HEK293 (cell line): ENCODE measurements at regions not wholly inside any gene's neighbourhood (a gene's known extent, or its start where the extent isn't known, plus 50 kb on each side); places are given as distances from the start of the nearest gene placed in this dataset.

Source experiments
- GLI4 ChIP-seq: fragments of 450-650 bp; formaldehyde crosslinking; IDR thresholded peaks from 2 replicates; pipeline ENCODE4 v1.5.1; 2016; ENCODE audit warnings: missing biosample characterization, missing genetic modification characterization
- MYNN ChIP-seq: fragments of 450-650 bp; formaldehyde crosslinking; IDR thresholded peaks from 2 replicates; pipeline ENCODE4 v1.5.1; 2016; ENCODE audit warnings: missing biosample characterization, missing genetic modification characterization, borderline replicate concordance
- ZNF121 ChIP-seq: fragments of 450-650 bp; formaldehyde crosslinking; IDR thresholded peaks from 2 replicates; pipeline ENCODE4 v1.5.1; 2016; ENCODE audit warnings: missing biosample characterization, missing genetic modification characterization
- ZNF157 ChIP-seq: fragments of 450-650 bp; formaldehyde crosslinking; IDR thresholded peaks from 2 replicates; pipeline ENCODE4 v1.5.1; 2016; ENCODE audit warnings: missing biosample characterization, missing genetic modification characterization
- ZNF548 ChIP-seq: fragments of 450-650 bp; formaldehyde crosslinking; IDR thresholded peaks from 2 replicates; pipeline ENCODE4 v1.5.1; 2016; ENCODE audit warnings: missing biosample characterization, missing genetic modification characterization
- ZNF626 ChIP-seq: fragments of 450-650 bp; sonication (Bioruptor Pico); formaldehyde crosslinking; IDR thresholded peaks from 2 replicates; pipeline ENCODE4 v1.5.1; 2018; ENCODE audit warnings: missing biosample characterization, missing genetic modification characterization, inconsistent platforms
- TF ChIP-seq, protein P1 (sequence below): fragments of 450-650 bp; formaldehyde crosslinking; IDR thresholded peaks from 2 replicates; pipeline ENCODE4 v1.5.1; 2016; ENCODE audit warnings: missing biosample characterization, missing genetic modification characterization
- TF ChIP-seq, protein P2 (sequence below): fragments of 450-650 bp; formaldehyde crosslinking; IDR thresholded peaks from 2 replicates; pipeline ENCODE4 v1.5.1; 2016; ENCODE audit warnings: missing biosample characterization, missing genetic modification characterization

DNA sequence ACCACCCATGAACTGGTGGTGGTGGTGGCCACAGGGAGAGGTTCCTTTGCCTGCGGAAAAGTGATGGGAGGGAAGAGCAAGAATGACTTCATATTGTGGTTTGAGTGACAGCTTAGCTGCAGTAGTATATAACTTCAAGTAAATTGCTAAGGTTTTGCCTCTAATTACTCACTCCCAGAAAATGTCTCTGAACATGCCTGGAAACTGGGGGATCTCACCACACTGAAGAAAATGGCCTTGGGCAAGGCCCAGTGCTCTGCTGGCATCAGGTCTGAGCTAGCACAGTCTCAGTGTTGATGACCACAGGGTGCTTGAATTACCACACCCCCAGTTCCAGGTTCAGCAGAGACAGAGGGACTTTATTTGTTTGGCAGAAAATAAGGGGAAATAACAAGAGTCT lies 2085.4 kb downstream of the ARAP2 start:
- TF ChIP-seq, protein P1, sequence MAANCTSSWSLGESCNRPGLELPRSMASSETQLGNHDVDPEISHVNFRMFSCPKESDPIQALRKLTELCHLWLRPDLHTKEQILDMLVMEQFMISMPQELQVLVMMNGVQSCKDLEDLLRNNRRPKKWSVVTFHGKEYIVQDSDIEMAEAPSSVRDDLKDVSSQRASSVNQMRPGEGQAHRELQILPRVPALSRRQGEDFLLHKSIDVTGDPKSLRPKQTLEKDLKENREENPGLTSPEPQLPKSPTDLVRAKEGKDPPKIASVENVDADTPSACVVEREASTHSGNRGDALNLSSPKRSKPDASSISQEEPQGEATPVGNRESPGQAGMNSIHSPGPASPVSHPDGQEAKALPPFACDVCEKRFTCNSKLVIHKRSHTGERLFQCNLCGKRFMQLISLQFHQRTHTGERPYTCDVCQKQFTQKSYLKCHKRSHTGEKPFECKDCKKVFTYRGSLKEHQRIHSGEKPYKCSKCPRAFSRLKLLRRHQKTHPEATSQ (tag by site-specific recombination) = no peak
- TF ChIP-seq ZNF157 (tag by site-specific recombination) (no peak), MYNN (tag by site-specific recombination) (no peak), ZNF548 (tag by site-specific recombination) (no peak), ZNF626 (tag by site-specific recombination) (no peak), GLI4 (tag by site-specific recombination) (no peak), ZNF121 (tag by site-specific recombination) (no peak)
- TF ChIP-seq, protein P2, sequence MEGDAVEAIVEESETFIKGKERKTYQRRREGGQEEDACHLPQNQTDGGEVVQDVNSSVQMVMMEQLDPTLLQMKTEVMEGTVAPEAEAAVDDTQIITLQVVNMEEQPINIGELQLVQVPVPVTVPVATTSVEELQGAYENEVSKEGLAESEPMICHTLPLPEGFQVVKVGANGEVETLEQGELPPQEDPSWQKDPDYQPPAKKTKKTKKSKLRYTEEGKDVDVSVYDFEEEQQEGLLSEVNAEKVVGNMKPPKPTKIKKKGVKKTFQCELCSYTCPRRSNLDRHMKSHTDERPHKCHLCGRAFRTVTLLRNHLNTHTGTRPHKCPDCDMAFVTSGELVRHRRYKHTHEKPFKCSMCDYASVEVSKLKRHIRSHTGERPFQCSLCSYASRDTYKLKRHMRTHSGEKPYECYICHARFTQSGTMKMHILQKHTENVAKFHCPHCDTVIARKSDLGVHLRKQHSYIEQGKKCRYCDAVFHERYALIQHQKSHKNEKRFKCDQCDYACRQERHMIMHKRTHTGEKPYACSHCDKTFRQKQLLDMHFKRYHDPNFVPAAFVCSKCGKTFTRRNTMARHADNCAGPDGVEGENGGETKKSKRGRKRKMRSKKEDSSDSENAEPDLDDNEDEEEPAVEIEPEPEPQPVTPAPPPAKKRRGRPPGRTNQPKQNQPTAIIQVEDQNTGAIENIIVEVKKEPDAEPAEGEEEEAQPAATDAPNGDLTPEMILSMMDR (tag by site-specific recombination) = no peak
